ENCODE measurements at regions not wholly inside any gene's neighbourhood (a gene's known extent, or its start where the extent isn't known, plus 50 kb on each side); places are given as distances from the start of the nearest gene placed in this dataset.
A peak's percentile ranks its signal among the peaks of the same experiment; 100 is the strongest.
"Not testable (repeated sequence)": the region's sequence is repeated elsewhere in the genome, so short reads cannot be mapped to it uniquely, and the experiment has no call there.

- TF ChIP-seq, protein P1, sequence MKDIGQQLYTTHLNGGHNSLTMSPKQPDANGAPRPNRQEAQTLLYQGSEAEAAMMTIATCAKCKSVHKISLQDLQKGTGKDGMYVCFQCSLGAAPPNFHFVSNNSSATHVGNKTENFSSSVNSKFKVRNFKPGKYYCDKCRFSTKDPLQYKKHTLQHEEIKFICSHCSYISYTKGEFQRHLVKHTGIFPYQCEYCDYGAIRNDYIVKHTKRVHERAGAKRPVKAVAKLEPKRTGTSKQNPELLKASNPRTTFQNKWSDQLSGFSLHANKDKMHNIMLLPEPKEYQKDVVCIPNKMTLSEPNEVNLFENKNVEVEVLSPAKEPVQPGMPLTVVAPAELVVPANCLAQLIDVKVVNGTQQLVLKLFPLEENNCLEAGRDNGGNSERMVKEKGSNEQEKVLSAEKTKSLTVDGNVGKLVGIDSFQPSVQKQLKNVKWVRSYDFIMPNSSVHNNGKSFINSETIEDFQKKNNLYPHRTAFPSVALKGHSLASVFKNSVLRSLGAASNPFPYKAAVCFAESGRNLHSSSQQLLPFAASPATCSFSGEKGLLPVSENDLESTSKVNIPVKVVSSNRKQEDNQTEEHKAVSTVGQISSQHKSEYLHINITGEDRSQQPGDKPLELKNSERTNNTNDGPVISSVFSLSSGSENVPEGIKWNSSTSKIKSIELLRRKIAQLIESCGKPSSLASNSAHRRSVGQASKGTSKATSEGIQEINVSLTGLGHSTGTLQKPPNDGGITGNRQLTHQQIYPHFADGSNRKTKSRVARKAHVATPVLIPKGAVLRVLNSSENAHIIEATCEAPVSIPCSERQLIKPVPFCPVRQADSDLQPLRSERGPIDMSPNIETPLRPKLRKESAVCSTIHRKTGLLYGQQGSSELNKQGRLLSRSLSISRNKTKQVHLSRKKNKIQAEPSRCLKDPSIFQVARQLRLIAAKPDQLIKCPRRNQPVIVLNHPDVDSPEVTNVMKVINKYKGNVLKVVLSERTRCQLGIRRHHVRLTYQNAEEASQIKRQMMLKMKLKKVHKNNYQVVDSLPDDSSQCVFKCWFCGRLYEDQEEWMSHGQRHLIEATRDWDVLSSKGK (CRISPR knock-in tag; IDR thresholded peaks at IDR 0.05): 0 out of 2 replicates have a peak, but pooled peaks have one; percentile 47
- TF ChIP-seq MEF2D (tag; conservative IDR thresholded peaks at IDR 0.05; ENCODE audit: low read depth) (peak; percentile 84), ZNF583 (CRISPR knock-in tag; IDR thresholded peaks at IDR 0.05) (peak; percentile 97), ZNF239 (CRISPR knock-in tag; IDR thresholded peaks at IDR 0.05) (peak; percentile 76), MYC (CRISPR knock-in tag; IDR thresholded peaks at IDR 0.05; ENCODE audit: borderline replicate concordance, low read depth) (peak; percentile 89; the same call in 1 of the 2 replicates), ZNF639 (CRISPR knock-in tag; conservative IDR thresholded peaks at IDR 0.05 in 1 of 2, IDR thresholded peaks at IDR 0.05 in 1 of 2) (peak in 1 of 2 experiments; percentile 61; a peak in 1 of 4 replicates), HIVEP1 (CRISPR knock-in tag; IDR thresholded peaks at IDR 0.05) (peak; percentile 83; the same call in 1 of the 2 replicates), DMBX1 (CRISPR knock-in tag; IDR thresholded peaks at IDR 0.05; ENCODE audit: borderline replicate concordance) (peak; percentile 90; the same call in 1 of the 2 replicates), ZNF76 (CRISPR knock-in tag; IDR thresholded peaks at IDR 0.05; ENCODE audit: borderline replicate concordance) (peak; percentile 93)
- TF ChIP-seq, protein P2, sequence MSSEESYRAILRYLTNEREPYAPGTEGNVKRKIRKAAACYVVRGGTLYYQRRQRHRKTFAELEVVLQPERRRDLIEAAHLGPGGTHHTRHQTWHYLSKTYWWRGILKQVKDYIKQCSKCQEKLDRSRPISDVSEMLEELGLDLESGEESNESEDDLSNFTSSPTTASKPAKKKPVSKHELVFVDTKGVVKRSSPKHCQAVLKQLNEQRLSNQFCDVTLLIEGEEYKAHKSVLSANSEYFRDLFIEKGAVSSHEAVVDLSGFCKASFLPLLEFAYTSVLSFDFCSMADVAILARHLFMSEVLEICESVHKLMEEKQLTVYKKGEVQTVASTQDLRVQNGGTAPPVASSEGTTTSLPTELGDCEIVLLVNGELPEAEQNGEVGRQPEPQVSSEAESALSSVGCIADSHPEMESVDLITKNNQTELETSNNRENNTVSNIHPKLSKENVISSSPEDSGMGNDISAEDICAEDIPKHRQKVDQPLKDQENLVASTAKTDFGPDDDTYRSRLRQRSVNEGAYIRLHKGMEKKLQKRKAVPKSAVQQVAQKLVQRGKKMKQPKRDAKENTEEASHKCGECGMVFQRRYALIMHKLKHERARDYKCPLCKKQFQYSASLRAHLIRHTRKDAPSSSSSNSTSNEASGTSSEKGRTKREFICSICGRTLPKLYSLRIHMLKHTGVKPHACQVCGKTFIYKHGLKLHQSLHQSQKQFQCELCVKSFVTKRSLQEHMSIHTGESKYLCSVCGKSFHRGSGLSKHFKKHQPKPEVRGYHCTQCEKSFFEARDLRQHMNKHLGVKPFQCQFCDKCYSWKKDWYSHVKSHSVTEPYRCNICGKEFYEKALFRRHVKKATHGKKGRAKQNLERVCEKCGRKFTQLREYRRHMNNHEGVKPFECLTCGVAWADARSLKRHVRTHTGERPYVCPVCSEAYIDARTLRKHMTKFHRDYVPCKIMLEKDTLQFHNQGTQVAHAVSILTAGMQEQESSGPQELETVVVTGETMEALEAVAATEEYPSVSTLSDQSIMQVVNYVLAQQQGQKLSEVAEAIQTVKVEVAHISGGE (CRISPR knock-in tag; IDR thresholded peaks at IDR 0.05): peak in 1 of 3 experiments; percentile 29; a peak in 1 of 6 replicates
- not testable (repeated sequence) for TF ChIP-seq MYC (IDR thresholded peaks at IDR 0.05; ENCODE audit: low read depth, low read length)
- TF ChIP-seq, protein P3, sequence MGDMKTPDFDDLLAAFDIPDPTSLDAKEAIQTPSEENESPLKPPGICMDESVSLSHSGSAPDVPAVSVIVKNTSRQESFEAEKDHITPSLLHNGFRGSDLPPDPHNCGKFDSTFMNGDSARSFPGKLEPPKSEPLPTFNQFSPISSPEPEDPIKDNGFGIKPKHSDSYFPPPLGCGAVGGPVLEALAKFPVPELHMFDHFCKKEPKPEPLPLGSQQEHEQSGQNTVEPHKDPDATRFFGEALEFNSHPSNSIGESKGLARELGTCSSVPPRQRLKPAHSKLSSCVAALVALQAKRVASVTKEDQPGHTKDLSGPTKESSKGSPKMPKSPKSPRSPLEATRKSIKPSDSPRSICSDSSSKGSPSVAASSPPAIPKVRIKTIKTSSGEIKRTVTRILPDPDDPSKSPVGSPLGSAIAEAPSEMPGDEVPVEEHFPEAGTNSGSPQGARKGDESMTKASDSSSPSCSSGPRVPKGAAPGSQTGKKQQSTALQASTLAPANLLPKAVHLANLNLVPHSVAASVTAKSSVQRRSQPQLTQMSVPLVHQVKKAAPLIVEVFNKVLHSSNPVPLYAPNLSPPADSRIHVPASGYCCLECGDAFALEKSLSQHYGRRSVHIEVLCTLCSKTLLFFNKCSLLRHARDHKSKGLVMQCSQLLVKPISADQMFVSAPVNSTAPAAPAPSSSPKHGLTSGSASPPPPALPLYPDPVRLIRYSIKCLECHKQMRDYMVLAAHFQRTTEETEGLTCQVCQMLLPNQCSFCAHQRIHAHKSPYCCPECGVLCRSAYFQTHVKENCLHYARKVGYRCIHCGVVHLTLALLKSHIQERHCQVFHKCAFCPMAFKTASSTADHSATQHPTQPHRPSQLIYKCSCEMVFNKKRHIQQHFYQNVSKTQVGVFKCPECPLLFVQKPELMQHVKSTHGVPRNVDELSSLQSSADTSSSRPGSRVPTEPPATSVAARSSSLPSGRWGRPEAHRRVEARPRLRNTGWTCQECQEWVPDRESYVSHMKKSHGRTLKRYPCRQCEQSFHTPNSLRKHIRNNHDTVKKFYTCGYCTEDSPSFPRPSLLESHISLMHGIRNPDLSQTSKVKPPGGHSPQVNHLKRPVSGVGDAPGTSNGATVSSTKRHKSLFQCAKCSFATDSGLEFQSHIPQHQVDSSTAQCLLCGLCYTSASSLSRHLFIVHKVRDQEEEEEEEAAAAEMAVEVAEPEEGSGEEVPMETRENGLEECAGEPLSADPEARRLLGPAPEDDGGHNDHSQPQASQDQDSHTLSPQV (IDR thresholded peaks at IDR 0.05): peak; percentile 98
Observed at GRCh38 chr12:131624756-131625501, 86.0 kb upstream of the SFSWAP start (continued).
